ENCODE measurements at regions not wholly inside any gene's neighbourhood (a gene's known extent, or its start where the extent isn't known, plus 50 kb on each side); places are given as distances from the start of the nearest gene placed in this dataset.

- in situ Hi-C loops (cut with HindIII; ENCODE audit: low pct_unique_long_range_greater_than_20kb, low sequenced_read_pairs): no loop called here
- CTCF ChIA-PET: interaction anchor here (0.5 kb wide), 1 partner anchor 132 kb away, joined by 5 read pairs; no protein-coding TSS in a partner anchor
- BruUV-seq (replicated peaks): no TSS peak
- Histone ChIP-seq H3K9me3 (ENCODE audit: control insufficient read depth, insufficient read depth, low read depth, low read length) (no peaks in the 10 kb centered on the region), H3K4me1 (ENCODE audit: control insufficient read depth, insufficient read depth, low read length) (no peaks in the 10 kb centered on the region), H3K27me3 (ENCODE audit: control insufficient read depth, insufficient read depth, low read length) (no peaks in the 10 kb centered on the region), H3K4me3 (ENCODE audit: low read depth in 2 of 2, low read length in 2 of 2) (no peak overlapping the region), H3K36me3 (ENCODE audit: control insufficient read depth, insufficient read depth, low read length) (no peaks in the 10 kb centered on the region), H3K27ac (ENCODE audit: low read length) (no peak overlapping the region)
- no peak for TF ChIP-seq TCF7L2 (IDR thresholded peaks at IDR 0.05; ENCODE audit: low read depth, low read length)
- no peak for TF ChIP-seq SIN3A (IDR thresholded peaks at IDR 0.05; ENCODE audit: borderline replicate concordance, insufficient read depth, low read depth, low read length)
- no peak for TF ChIP-seq POLR2AphosphoS5 (IDR thresholded peaks at IDR 0.05; ENCODE audit: low read depth, low read length)
- no peak for TF ChIP-seq CTCF (IDR thresholded peaks at IDR 0.05)
- no peak for TF ChIP-seq REST (IDR thresholded peaks at IDR 0.05; ENCODE audit: insufficient read depth in 1 of 2, low read depth in 2 of 2, low read length in 1 of 2)
- intact Hi-C loops (cut with micrococcal nuclease; ENCODE audit: unreplicated experiment): no loop called here
- DNase-seq (ENCODE audit: low read depth, low spot score): no peak
- no peak for ATAC-seq
- POLR2A ChIA-PET: no interaction called here
Measured at GRCh38 chrX:110964786-110965185, 131.2 kb upstream of the PAK3 start.

GRCh38 chrX:110962451-110962850 lies 133.5 kb upstream of the PAK3 start:
- DNase-seq (ENCODE audit: low read depth, low spot score) (no peak), ATAC-seq (no peak)
- BruUV-seq (replicated peaks): no TSS peak
- no peak for TF ChIP-seq SIN3A (IDR thresholded peaks at IDR 0.05; ENCODE audit: borderline replicate concordance, insufficient read depth, low read depth, low read length)
- no peak for TF ChIP-seq POLR2AphosphoS5 (IDR thresholded peaks at IDR 0.05; ENCODE audit: low read depth, low read length)
- TF ChIP-seq REST (IDR thresholded peaks at IDR 0.05; ENCODE audit: insufficient read depth in 1 of 2, low read depth in 2 of 2, low read length in 1 of 2): no peak
- no peak for TF ChIP-seq CTCF (IDR thresholded peaks at IDR 0.05)
- TF ChIP-seq TCF7L2 (IDR thresholded peaks at IDR 0.05; ENCODE audit: low read depth, low read length): no peak
- CTCF ChIA-PET: no interaction called here
- intact Hi-C loops (cut with micrococcal nuclease; ENCODE audit: unreplicated experiment): no loop called here
- in situ Hi-C loops (cut with HindIII; ENCODE audit: low pct_unique_long_range_greater_than_20kb, low sequenced_read_pairs): no loop called here
- H3K4me1 ChIP-seq (ENCODE audit: control insufficient read depth, insufficient read depth, low read length): no peaks in the 10 kb centered on the region
- no peaks in the 10 kb centered on the region for H3K36me3 ChIP-seq (ENCODE audit: control insufficient read depth, insufficient read depth, low read length)
- H3K27ac ChIP-seq (ENCODE audit: low read length): no peak overlapping the region
- H3K27me3 ChIP-seq (ENCODE audit: control insufficient read depth, insufficient read depth, low read length): no peaks in the 10 kb centered on the region
- POLR2A ChIA-PET: no interaction called here
- H3K9me3 ChIP-seq (ENCODE audit: control insufficient read depth, insufficient read depth, low read depth, low read length): no peaks in the 10 kb centered on the region
- no peak overlapping the region for H3K4me3 ChIP-seq (ENCODE audit: low read depth in 2 of 2, low read length in 2 of 2)

Data from Panc1 (cell line).